ENCODE measurements at regions not wholly inside any gene's neighbourhood (a gene's known extent, or its start where the extent isn't known, plus 50 kb on each side); places are given as distances from the start of the nearest gene placed in this dataset.
A peak's percentile ranks its signal among the peaks of the same experiment; 100 is the strongest.

- DNase-seq = no peak
- H3K27me3 ChIP-seq (ENCODE audit: control insufficient read depth in 3 of 3, insufficient read depth in 3 of 3, low read length in 2 of 3) = no peaks in the 10 kb centered on the region
- no peak overlapping the region for H3K4me3 ChIP-seq
- no peak for TF ChIP-seq CTCF (IDR thresholded peaks at IDR 0.05; ENCODE audit: control extremely low read depth, extremely low read depth)
- WGBS, 2 donors = 72 to 82% methylated on average over 5 of the region's 5 CpGs
- no peak for ATAC-seq (ENCODE audit: insufficient read depth, low FRiP score)
- H3K36me3 ChIP-seq (ENCODE audit: control insufficient read depth in 4 of 4, insufficient read depth in 4 of 4, low read length in 4 of 4) = no peaks in the 10 kb centered on the region
- no peak overlapping the region for H3K9ac ChIP-seq (ENCODE audit: insufficient read depth in 1 of 2, low read length in 2 of 2)
- H3K4me1 ChIP-seq (ENCODE audit: control insufficient read depth in 5 of 5, insufficient read depth in 5 of 5, low read length in 5 of 5) = no peaks in the 10 kb centered on the region
- no peak overlapping the region for H3K27ac ChIP-seq (ENCODE audit: low read depth in 1 of 2, low read length in 1 of 2)
- H3K9me3 ChIP-seq (ENCODE audit: control insufficient read depth in 4 of 4, insufficient read depth in 3 of 4, low read length in 3 of 4) = no peaks in the 10 kb centered on the region
Observed at GRCh38 chr6:94639564-94639963, 937.8 kb upstream of the MANEA start.

- ATAC-seq (ENCODE audit: insufficient read depth, low FRiP score) (no peak), DNase-seq (peak in 2 of 3 donors; percentile 31 to 34)
- no peak for TF ChIP-seq CTCF (IDR thresholded peaks at IDR 0.05; ENCODE audit: control extremely low read depth, extremely low read depth)
- no peaks in the 10 kb centered on the region for H3K9me3 ChIP-seq (ENCODE audit: control insufficient read depth in 4 of 4, insufficient read depth in 3 of 4, low read length in 3 of 4)
- H3K4me3 ChIP-seq = no peak overlapping the region
- H3K4me1 ChIP-seq (ENCODE audit: control insufficient read depth in 5 of 5, insufficient read depth in 5 of 5, low read length in 5 of 5) = no peaks in the 10 kb centered on the region
- H3K27me3 ChIP-seq (ENCODE audit: control insufficient read depth in 3 of 3, insufficient read depth in 3 of 3, low read length in 2 of 3) = no peaks in the 10 kb centered on the region
- H3K9ac ChIP-seq (ENCODE audit: insufficient read depth in 1 of 2, low read length in 2 of 2) = no peak overlapping the region
- WGBS, 2 donors = 33 to 38% methylated on average over 4 of the region's 4 CpGs
- H3K36me3 ChIP-seq (ENCODE audit: control insufficient read depth in 4 of 4, insufficient read depth in 4 of 4, low read length in 4 of 4) = no peaks in the 10 kb centered on the region
- H3K27ac ChIP-seq (ENCODE audit: low read depth in 1 of 2, low read length in 1 of 2) = no peak overlapping the region
Observed at GRCh38 chr6:94636780-94637385, 940.5 kb upstream of the MANEA start.

GRCh38 chr6:94623586-94623985 is 953.7 kb upstream of the MANEA start:
- no peak for TF ChIP-seq CTCF (IDR thresholded peaks at IDR 0.05; ENCODE audit: control extremely low read depth, extremely low read depth)
- Histone ChIP-seq H3K36me3 (ENCODE audit: control insufficient read depth in 4 of 4, insufficient read depth in 4 of 4, low read length in 4 of 4) (no peaks in the 10 kb centered on the region), H3K27ac (ENCODE audit: low read depth in 1 of 2, low read length in 1 of 2) (no peak overlapping the region), H3K27me3 (ENCODE audit: control insufficient read depth in 3 of 3, insufficient read depth in 3 of 3, low read length in 2 of 3) (no peaks in the 10 kb centered on the region), H3K9ac (ENCODE audit: insufficient read depth in 1 of 2, low read length in 2 of 2) (no peak overlapping the region), H3K4me3 (no peak overlapping the region), H3K4me1 (ENCODE audit: control insufficient read depth in 5 of 5, insufficient read depth in 5 of 5, low read length in 5 of 5) (no peaks in the 10 kb centered on the region), H3K9me3 (ENCODE audit: control insufficient read depth in 4 of 4, insufficient read depth in 3 of 4, low read length in 3 of 4) (no peaks in the 10 kb centered on the region)
- ATAC-seq (ENCODE audit: insufficient read depth, low FRiP score) = no peak
- no peak for DNase-seq

- Histone ChIP-seq H3K4me1 (ENCODE audit: control insufficient read depth in 5 of 5, insufficient read depth in 5 of 5, low read length in 5 of 5) (no peaks in the 10 kb centered on the region), H3K27ac (ENCODE audit: low read depth in 1 of 2, low read length in 1 of 2) (no peak overlapping the region), H3K27me3 (ENCODE audit: control insufficient read depth in 3 of 3, insufficient read depth in 3 of 3, low read length in 2 of 3) (no peaks in the 10 kb centered on the region), H3K9ac (ENCODE audit: insufficient read depth in 1 of 2, low read length in 2 of 2) (no peak overlapping the region), H3K4me3 (no peak overlapping the region), H3K36me3 (ENCODE audit: control insufficient read depth in 4 of 4, insufficient read depth in 4 of 4, low read length in 4 of 4) (no peaks in the 10 kb centered on the region), H3K9me3 (ENCODE audit: control insufficient read depth in 4 of 4, insufficient read depth in 3 of 4, low read length in 3 of 4) (no peaks in the 10 kb centered on the region)
- ATAC-seq (ENCODE audit: insufficient read depth, low FRiP score) (no peak), DNase-seq (no peak)
- TF ChIP-seq CTCF (IDR thresholded peaks at IDR 0.05; ENCODE audit: control extremely low read depth, extremely low read depth) = no peak
Observed at GRCh38 chr6:94622783-94623182, 954.6 kb upstream of the MANEA start.
